Karpas-422 (cell line): ENCODE measurements at regions not wholly inside any gene's neighbourhood (a gene's known extent, or its start where the extent isn't known, plus 50 kb on each side); places are given as distances from the start of the nearest gene placed in this dataset.

ENCODE experiments used
- DNase-seq: peaks from one replicate; pipeline ENCODE4 v3.0.0-alpha.2; 2015
- H2AFZ ChIP-seq: fragments of 200-600 bp; sonication (generic); 2 replicates; pipeline ENCODE4 v1.6.1; 2014; ENCODE audit warnings: antibody characterized with exemption, low read length, mixed read lengths
- H3K27ac ChIP-seq: fragments of 200-600 bp; sonication (generic); 2 replicates; pipeline ENCODE4 v1.5.1; 2014; ENCODE audit warnings: mild to moderate bottlenecking, low read length, moderate library complexity
- H3K27me3 ChIP-seq: fragments of 200-600 bp; sonication (generic); 2 replicates; pipeline ENCODE4 v1.6.1; 2014; ENCODE audit warnings: low read length, mixed read lengths
- H3K36me3 ChIP-seq: fragments of 200-600 bp; sonication (generic); 2 replicates; pipeline ENCODE4 v1.6.1; 2014; ENCODE audit warnings: low read length, mixed read lengths; ENCODE audit not compliant: insufficient read depth
- H3K4me1 ChIP-seq: fragments of 200-600 bp; sonication (generic); 2 replicates; pipeline ENCODE4 v1.6.1; 2014; ENCODE audit warnings: mild to moderate bottlenecking, low read length, mixed read lengths
- H3K4me2 ChIP-seq: fragments of 200-600 bp; sonication (generic); 2 replicates; pipeline ENCODE4 v1.6.1; 2014; ENCODE audit warnings: low read length, low read depth, mild to moderate bottlenecking; ENCODE audit not compliant: poor library complexity, severe bottlenecking
- H3K4me3 ChIP-seq: fragments of 200-600 bp; sonication (generic); 2 replicates; pipeline ENCODE4 v1.5.1; 2014; ENCODE audit warnings: mild to moderate bottlenecking, antibody characterized with exemption, low read length, mixed read lengths
- H3K79me2 ChIP-seq: fragments of 200-600 bp; sonication (generic); 2 replicates; pipeline ENCODE4 v1.6.1; 2014; ENCODE audit warnings: mild to moderate bottlenecking, low read length, mixed read lengths
- H3K9ac ChIP-seq: fragments of 200-600 bp; sonication (generic); 2 replicates; pipeline ENCODE4 v1.6.0; 2014; ENCODE audit warnings: low read length
- H3K9me2 ChIP-seq: fragments of 200-600 bp; sonication (generic), shearing (Covaris generic); replicated peaks from 2 replicates; pipeline ENCODE4 v1.6.0; 2014; ENCODE audit warnings: mild to moderate bottlenecking, low read length, moderate library complexity; ENCODE audit not compliant: insufficient read depth
- H3K9me3 ChIP-seq: fragments of 300-700, 200-600 bp; sonication (generic); 2 replicates; pipeline ENCODE4 v1.6.1; 2014; ENCODE audit warnings: low read length, mixed read lengths
- H4K20me1 ChIP-seq: fragments of 200-600 bp; sonication (generic); 2 replicates; pipeline ENCODE4 v1.6.1; 2014; ENCODE audit warnings: mild to moderate bottlenecking, antibody characterized with exemption, low read length, low read depth; ENCODE audit not compliant: insufficient read depth

DNA sequence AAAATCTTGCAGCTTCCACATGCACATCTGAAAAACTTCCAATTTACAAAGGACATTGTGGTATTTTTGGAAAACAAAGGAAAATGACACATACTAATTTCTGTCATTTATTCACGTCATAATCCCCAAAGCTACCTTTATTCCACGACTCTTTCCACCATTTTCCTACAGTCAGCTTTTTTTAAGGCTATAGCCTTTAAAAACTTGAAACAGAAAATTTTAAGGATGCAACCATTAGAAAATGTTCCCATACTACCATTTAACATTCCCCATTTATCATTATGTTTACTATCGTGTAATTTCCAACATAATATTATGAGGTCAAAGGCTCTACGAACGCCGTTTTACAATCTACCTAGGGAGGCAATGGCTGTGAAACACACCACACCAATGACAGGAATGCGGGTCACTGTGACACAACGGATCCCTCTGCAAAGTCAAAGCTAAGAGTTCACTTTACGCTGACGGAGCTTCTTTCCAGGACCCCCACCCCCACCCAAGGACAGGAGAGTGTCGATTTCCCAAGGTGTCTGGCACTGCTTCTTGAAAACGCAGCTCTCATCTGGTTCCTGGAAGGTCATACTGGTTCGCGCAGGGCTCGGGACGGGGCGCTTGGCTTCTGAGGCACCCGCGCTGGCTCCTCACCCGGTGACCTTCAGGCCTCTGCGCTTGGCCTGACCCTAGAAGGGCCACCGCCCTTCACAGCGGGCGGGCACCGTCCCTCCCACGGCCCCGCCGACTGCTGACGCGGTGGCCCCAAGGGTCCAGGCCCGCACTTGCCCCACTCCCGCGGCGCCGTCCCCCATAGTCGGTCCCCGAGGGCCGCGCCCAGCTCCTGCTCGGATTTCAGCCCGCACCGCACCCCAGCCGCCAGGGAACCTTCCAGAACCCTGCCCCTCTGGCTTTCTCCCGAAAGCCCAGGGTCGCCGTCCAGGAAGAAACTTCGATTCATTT, 50.5 kb upstream of the ATF3 start:
- no peak for DNase-seq
- Histone ChIP-seq H3K36me3 (no peaks in the 10 kb centered on the region), H3K9me2 (no peaks in the 10 kb centered on the region), H2AFZ (peak overlapping the region; percentile 90), H3K27ac (no peak overlapping the region), H3K4me2 (peak overlapping the region; percentile 84), H3K27me3 (no peaks in the 10 kb centered on the region), H3K4me1 (peaks cover 19% of the 10 kb centered on the region), H3K4me3 (peak overlapping the region; percentile 71), H3K9me3 (no peaks in the 10 kb centered on the region), H3K79me2 (no peaks in the 10 kb centered on the region), H3K9ac (peak overlapping the region; percentile 65), H4K20me1 (no peaks in the 10 kb centered on the region)

DNA sequence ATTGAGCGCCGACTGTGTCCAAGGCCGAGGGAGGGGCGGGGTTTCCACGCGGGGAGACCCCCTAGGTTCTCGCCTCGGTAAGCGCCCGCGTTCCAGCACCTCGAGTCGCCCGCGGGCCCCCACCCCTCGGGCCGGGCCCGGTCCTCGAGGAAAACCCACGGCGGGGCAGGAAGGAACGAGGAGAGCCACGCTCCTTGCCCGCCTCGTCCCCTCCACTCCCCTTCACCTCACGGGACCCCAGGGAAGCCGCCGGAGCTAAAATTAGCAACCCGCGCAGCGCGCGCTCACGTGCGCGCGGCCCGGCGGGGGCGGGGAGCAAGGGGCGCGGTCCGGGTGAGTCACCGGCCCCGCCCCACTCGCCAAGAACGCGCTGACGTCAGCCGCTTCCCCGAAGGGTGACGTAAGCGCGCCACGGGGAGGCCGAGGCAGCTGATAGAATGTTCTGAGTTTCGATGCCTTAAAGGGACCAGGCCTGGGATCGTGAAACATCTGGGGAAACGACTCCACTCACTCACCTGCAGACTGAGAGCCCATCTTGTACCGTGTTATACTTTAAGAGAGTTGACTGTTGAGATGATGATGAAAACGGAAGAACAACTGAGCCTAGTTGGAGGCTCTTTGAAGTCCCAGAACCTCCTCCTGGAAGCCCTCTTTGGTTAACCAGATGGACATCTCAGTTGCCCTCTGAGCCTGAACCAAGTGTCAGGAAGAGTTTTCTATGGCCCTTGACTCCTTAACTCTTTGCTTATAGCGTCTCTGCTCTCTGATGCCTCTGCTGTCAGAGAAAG, 49.7 kb upstream of the ATF3 start:
- Histone ChIP-seq H3K9ac (peak overlapping the region; percentile 65), H3K27ac (no peak overlapping the region), H3K27me3 (no peaks in the 10 kb centered on the region), H3K4me1 (peaks cover 19% of the 10 kb centered on the region), H3K4me2 (peak overlapping the region; percentile 84), H3K36me3 (no peaks in the 10 kb centered on the region), H2AFZ (peak overlapping the region; percentile 95), H3K9me3 (no peaks in the 10 kb centered on the region), H3K9me2 (no peaks in the 10 kb centered on the region), H3K79me2 (no peaks in the 10 kb centered on the region), H4K20me1 (no peaks in the 10 kb centered on the region), H3K4me3 (peak overlapping the region; percentile 71)
- peak; percentile 97 for DNase-seq
